NCI-H524 treated with DMSO at 0.1 percent for 48 hours (cell line): ENCODE measurements at regions not wholly inside any gene's neighbourhood (a gene's known extent, or its start where the extent isn't known, plus 50 kb on each side); places are given as distances from the start of the nearest gene placed in this dataset.
"Not testable (repeated sequence)": the region's sequence is repeated elsewhere in the genome, so short reads cannot be mapped to it uniquely, and the experiment has no call there.

Source experiments
- DNase-seq: peaks from one replicate; lab custom pipeline; 2025; lab: John Stamatoyannopoulos, UW

GRCh38 chr4:77220828-77221613, 64.0 kb downstream of the CCNG2 start:
- DNase-seq: no peak

DNA sequence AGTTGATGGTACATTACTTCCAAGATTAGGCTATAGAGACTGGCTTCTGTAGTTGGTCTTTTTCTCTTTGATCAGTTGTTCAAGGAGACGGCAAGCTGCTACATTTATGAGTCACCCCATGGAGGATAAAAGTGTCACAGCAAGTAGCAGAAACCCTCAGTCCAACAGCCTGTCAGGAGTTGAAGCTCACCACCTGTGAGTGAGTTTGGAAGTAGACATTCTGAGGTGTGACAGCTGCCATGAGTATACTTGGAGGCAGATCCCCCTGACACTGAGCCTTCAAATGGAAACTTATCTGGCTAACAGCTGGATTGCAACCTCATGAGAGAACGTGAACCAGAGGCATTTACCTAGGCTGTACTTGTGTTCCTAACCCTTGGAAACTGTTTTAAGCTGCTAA, 68.0 kb downstream of the CCNG2 start:
- no peak for DNase-seq

DNA sequence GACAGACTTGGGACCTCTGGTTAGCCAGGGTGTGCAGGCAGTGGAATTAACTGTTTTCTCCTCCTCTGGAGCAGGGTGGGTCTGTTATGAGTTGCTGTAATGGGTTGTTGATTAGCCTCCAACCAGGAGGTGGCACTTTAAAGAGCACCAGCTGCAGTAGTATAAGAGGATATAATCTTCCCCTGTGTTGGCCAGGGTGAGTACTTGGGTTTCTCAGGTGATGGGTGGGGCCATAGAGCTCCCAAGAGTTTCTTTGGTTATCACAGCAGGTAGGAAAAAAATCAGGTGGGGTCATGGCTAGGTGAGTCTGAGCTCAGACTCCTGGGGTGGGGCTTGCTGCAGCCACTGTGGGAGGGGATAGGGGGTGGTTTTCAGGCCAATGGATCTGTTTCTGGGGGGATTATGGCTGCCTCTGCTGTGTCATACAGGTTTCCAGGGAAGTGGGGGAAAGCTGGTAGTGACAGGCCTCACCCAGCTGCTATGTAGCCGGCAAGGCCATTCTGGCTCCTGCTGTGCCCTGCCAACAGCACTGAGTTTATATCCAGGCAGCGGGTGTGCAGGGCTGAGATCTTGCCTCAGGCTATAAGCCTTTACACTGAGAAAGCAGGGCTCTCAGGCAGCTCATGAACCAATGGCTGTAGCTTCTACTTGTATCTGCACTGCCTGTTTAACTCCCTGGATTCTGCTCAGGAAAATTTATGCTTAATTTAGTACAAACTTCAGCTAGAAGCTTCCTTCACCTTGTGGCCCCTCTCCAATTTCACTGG, 70.1 kb downstream of the CCNG2 start:
- no peak for DNase-seq

DNA sequence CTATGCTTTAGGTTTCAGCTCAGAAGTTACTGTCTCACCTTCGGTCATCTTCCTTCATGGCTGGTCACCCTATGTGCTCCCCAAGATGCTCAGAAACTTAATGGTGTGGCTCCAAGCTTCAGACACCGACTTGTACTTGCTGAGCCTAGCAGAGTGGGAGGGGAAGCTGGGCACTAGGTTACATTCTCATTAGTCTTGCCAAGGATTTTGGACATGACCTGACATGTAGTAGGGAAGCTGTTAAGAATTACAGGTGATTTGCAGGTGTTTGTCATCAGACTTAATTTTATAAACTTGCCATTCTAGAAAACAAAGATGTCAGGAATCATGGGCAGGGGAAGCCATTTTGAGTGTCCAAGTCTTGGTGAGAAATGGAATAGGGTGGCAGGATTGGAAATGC, 72.4 kb downstream of the CCNG2 start:
- DNase-seq: no peak

DNA sequence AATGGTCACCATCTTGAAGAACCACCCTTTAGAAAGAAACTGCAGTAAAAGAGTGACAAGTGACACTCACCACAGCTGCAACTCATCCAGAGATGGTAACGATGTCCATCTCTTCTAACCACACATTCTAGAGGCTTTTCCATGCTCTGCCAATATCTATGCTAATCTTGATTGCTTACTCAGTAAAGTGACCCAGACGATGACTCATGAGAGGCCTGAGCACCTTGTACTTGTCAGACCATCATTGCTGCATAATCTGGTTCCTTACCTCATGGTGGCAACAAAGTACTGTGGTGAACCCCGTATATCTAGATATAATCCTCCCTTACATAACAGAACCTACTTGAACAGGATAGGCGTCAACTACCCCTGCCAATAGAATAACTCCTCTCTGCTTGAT, 75.6 kb downstream of the CCNG2 start:
- no peak for DNase-seq

GRCh38 chr4:77235289-77235854, 78.4 kb downstream of the CCNG2 start:
- no peak for DNase-seq

DNA sequence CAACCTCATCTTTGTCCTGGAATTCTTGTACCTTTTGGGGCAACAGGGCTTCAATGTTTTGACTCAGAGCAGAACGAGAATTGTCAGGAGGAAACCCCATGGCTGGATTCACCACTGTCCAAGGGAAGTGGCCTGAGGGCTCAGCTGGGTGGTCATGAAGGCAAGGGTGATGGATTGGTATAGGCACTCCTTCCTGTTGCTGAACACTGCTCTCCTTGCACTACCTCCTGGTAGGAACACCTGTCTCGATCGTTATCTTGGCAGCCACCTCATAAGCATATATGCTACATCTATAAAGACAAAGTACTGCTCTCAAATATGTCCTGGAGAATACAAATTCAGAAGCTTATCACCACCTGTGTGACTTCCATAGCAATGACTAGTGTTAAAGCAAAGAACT, 79.8 kb downstream of the CCNG2 start:
- no peak for DNase-seq

- DNase-seq: no peak
These were observed 83.6 kb downstream of the CCNG2 start for GRCh38 chr4:77240469-77241066.

DNA sequence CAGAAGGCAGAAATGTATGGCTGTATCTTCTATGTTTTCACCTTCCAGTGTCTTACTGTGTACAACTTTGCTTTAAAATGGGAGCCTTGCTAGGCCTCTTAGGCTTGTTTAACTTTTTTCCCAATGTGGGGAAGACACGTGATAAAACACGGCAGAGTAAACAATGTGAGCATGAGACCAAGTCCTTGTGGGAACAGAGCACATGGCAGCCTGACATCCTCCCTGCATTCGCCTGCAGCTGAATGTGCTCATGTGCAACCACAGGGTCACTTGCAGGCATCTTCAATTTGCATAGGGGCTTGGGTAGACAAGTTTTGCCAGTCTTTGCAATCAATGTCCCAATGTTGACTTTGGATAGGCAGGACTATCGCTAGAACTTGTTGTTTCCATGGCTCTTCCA, 91.8 kb downstream of the CCNG2 start:
- no peak for DNase-seq

GRCh38 chr4:77251751-77252150, 94.7 kb downstream of the CCNG2 start:
- DNase-seq: no peak

GRCh38 chr4:77263247-77263646, 106.2 kb downstream of the CCNG2 start:
- no peak for DNase-seq

- not testable (repeated sequence) for DNase-seq
These were observed 107.0 kb downstream of the CCNG2 start for GRCh38 chr4:77263976-77264375.

GRCh38 chr4:77264826-77265225, 107.8 kb downstream of the CCNG2 start:
- DNase-seq: no peak

DNA sequence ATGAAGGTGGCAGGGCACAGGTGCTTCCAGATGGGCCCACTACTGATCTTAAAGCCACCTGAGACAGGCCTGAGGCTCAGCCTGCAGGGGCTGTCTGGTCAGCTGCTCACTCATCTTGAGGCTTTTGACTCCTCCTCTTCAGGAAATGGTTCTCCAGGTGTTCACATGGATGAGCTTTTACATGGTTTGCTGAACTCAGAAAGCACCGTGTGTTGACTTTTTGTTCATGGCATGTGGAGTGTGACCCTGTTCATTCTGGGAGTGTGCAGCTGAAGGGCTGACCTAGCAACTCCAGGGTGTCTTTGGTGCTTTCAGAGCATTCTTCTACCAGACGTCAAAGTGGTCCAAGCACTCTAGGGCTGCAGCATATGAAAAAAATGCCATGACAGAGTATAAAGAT, 111.1 kb downstream of the CCNG2 start:
- no peak for DNase-seq

GRCh38 chr4:77269505-77269904, 112.5 kb downstream of the CCNG2 start:
- DNase-seq: no peak

GRCh38 chr4:77273412-77273811, 116.4 kb downstream of the CCNG2 start:
- no peak for DNase-seq

- DNase-seq: not testable (repeated sequence)
These were observed 122.1 kb downstream of the CCNG2 start for GRCh38 chr4:77279114-77279513.

DNA sequence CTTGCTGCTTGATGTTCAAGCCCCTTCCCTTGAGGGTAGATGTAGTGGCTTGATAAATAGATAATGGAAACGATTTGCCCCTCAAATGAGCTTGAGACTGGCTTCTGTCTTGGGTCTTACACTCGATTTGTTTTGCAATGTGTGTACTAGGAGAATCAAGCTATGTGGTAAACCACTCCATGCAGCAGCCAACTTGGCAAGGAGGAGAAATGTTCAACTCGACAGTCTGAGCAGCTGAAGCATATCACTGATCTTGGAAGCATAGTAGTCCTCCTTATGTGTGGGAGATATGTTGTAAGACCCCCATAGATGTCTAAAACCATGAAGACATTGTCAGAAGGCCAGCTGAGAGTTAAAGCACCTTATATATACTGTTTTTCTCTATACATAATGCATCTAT, 125.3 kb downstream of the CCNG2 start:
- DNase-seq: no peak

GRCh38 chr4:77284036-77284435, 127.0 kb downstream of the CCNG2 start:
- DNase-seq: no peak

DNA sequence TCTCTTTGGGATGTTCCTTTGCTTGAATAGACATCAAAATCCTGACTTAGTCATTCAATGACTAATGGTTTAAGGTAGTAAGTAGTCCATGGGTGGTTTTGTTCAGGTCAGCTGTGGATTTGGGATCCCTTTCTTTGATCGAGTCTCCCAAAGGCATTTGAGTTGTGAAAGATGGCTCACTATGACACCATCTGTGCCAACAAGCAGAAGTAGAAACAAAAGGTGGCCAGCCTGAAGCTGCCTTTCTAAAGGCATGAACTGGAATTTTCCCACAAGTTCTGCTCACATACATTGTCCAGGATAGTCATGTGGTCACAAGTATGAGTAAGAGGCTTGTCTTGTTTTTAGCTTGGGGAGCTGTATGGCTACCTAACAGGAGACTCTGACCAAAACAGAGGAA, 129.9 kb downstream of the CCNG2 start:
- no peak for DNase-seq

GRCh38 chr4:77293426-77293825, 136.4 kb downstream of the CCNG2 start:
- no peak for DNase-seq

DNA sequence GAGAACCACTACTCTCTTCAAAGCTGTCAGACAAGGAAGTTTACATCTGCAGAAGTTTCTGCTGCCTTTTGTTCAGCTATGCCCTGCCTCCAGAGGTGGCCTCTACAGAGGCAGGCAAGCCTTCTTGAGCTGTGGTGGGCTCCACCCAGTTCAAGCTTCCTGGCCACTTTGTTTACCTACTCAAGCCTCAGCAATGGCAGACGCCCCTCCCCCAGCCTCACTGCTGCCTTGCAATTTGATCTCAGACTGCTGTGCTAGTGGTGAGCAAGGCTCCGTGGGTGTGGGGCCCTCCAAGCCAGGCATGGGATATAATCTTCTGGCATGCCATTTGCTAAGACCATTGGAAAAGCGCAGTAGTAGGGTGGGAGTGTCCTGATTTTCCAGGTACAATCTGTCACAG, 144.0 kb downstream of the CCNG2 start:
- not testable (repeated sequence) for DNase-seq

- DNase-seq: no peak
These were observed 148.8 kb downstream of the CCNG2 start for GRCh38 chr4:77305766-77306165.
